VCaP (cell line): ENCODE measurements at regions not wholly inside any gene's neighbourhood (a gene's known extent, or its start where the extent isn't known, plus 50 kb on each side); places are given as distances from the start of the nearest gene placed in this dataset.

Experiments
- H3K27ac ChIP-seq: fragments of 450-650 bp; 2 replicates; pipeline ENCODE4 v1.5.1; 2017
- CTCF ChIP-seq: fragments of 450-650 bp; conservative IDR thresholded peaks from 2 replicates; pipeline ENCODE4 v1.5.1; 2017; ENCODE audit warnings: mild to moderate bottlenecking, moderate library complexity

DNA sequence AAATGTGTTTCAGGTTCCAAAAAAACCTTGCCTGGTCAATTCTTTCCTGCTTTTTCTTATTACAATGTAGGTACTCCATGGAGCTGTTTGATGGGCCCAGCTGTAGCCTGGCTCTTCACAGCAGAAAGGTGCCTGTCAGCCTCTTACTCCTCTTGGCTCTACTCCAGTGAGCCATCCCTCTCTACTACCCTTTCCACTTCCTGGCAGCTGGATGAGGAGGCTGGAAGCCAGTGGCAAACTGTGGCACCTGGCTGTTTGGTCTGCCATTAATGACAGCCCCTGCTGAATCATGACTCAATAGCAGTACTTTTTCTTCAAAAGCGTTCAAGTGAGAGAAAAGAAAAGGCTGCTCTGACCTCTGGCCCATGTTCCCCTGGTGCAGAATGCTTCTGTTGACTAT lies 618.1 kb downstream of the PYDC2 start:
- no peak overlapping the region for H3K27ac ChIP-seq
- no peak for TF ChIP-seq CTCF

DNA sequence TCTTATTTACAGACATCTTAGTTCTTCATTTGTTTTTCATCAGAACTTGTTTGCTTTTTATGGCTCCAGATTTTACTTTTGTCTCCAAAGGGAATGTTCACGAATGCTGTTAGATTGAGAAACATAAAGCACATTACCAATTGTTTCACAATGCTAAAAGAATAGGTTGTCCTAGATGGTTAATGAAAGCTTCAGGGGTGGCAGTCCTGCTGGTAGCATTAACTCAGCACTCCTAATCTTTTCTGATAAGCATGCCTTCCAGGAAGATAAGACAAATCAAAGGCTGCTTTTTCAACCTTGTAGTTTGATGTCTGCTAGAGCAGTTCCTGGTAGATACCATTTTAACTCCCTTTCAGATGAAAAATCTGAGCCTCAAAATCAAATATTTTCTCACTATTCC lies 619.4 kb downstream of the PYDC2 start:
- H3K27ac ChIP-seq: no peak overlapping the region
- no peak for TF ChIP-seq CTCF

DNA sequence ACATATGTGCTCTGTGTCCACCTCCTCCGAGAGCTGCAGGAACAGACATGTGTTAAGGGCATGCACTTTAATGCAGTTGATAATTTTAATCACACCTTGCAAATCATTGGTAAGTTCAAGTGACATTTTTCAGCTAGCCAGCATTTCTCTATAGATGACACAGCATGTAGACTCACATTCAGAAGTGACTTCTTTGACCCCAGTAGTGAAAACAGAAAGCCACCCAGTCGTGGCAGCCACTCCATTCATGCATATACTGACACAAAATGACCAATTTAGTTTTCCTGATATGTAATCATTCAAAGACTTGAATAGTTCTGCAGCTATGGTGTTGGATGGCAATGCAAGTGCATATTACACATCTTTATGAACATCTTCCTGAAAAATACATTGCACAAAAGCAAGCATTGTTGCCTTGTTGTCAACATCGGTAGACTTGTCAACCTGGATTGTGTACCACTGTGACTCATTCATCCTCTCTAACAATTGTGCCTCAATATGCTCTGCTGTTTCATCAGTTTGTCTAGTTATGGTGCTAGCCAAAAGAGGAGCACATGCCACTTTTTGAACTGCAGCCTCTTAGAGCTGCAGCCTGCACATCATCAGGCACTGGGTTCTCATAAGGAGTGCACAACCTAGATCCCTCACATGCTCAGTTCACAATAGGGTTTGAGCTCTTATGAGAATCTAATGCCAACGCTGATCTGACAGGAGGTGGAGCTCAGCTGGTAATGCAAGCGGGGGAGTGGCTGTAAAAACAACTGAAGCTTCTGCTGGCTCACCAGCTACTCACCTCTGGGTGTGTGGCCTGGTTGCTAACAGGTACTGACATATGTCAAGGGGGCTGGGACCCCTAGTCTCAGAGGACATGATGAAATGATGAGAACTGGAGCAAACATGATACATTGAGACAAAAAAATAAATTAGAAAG lies 622.0 kb downstream of the PYDC2 start:
- no peak for TF ChIP-seq CTCF
- no peak overlapping the region for H3K27ac ChIP-seq
